SK-N-SH (cell line): ENCODE measurements at regions not wholly inside any gene's neighbourhood (a gene's known extent, or its start where the extent isn't known, plus 50 kb on each side); places are given as distances from the start of the nearest gene placed in this dataset.

Source experiments
- CHD2 ChIP-seq: fragments of 150-350 bp; IDR thresholded peaks from 2 replicates; pipeline ENCODE4 v1.6.1; 2018; ENCODE audit warnings: low read length; ENCODE audit not compliant: partially characterized antibody
- CTCF ChIP-seq: fragments of 200-600 bp; sonication (generic); IDR thresholded peaks from 2 replicates; pipeline ENCODE4 v1.6.1; 2017; ENCODE audit warnings: antibody characterized with exemption, mild to moderate bottlenecking, moderate library complexity
- EP300 ChIP-seq, 2 experiments: IDR thresholded peaks; 2 replicates each; pipeline versions ENCODE4 v1.4.0 to v1.6.1; 2012; ENCODE audit warnings: borderline replicate concordance in 1 of 2, low read depth in 1 of 2, low read length in 1 of 2
- GABPA ChIP-seq: IDR thresholded peaks from 2 replicates; pipeline ENCODE4 v1.4.0; 2012; ENCODE audit warnings: low read depth, mild to moderate bottlenecking
- MAX ChIP-seq: IDR thresholded peaks from 2 replicates; pipeline ENCODE4 v1.4.0; 2012; ENCODE audit warnings: low read depth
- POLR2AphosphoS5 ChIP-seq: IDR thresholded peaks from 2 replicates; pipeline ENCODE4 v1.6.1; 2012; ENCODE audit warnings: low read depth, low read length
- RAD21 ChIP-seq: IDR thresholded peaks from 2 replicates; pipeline ENCODE4 v1.6.1; 2012; ENCODE audit warnings: mild to moderate bottlenecking, low read length
- RCOR1 ChIP-seq: fragments of 150-350 bp; IDR thresholded peaks from 2 replicates; pipeline ENCODE4 v1.6.1; 2017; ENCODE audit warnings: antibody characterized with exemption, low read length
- REST ChIP-seq: IDR thresholded peaks from 2 replicates; pipeline ENCODE4 v1.6.1; 2012; ENCODE audit warnings: mild to moderate bottlenecking, low read depth, low read length, moderate library complexity
- RXRA ChIP-seq: IDR thresholded peaks from 2 replicates; pipeline ENCODE4 v1.4.0; 2012; ENCODE audit warnings: low read depth, mild to moderate bottlenecking, borderline replicate concordance
- SIN3A ChIP-seq: IDR thresholded peaks from 2 replicates; pipeline ENCODE4 v1.6.1; 2012; ENCODE audit warnings: low read depth, mild to moderate bottlenecking, low read length, moderate library complexity, borderline replicate concordance
- SMC3 ChIP-seq: IDR thresholded peaks from 2 replicates; pipeline ENCODE4 v1.6.1; 2012; ENCODE audit warnings: low read depth, low read length, improper control_type of control experiment
- YY1 ChIP-seq: IDR thresholded peaks from 2 replicates; pipeline ENCODE4 v1.4.0; 2012; ENCODE audit warnings: low read depth, mild to moderate bottlenecking
- ZBTB33 ChIP-seq: IDR thresholded peaks from 2 replicates; pipeline ENCODE4 v1.4.0; 2012; ENCODE audit warnings: low read depth, borderline replicate concordance

GRCh38 chr3:191802671-191803070 lies 341.7 kb downstream of the PYDC2 start:
- TF ChIP-seq CTCF (no peak), EP300 (IDR thresholded peaks at IDR 0.05; ENCODE audit: borderline replicate concordance in 1 of 2, low read depth in 1 of 2, low read length in 1 of 2) (no peak), MAX (no peak), GABPA (no peak), POLR2AphosphoS5 (no peak), SIN3A (no peak), ZBTB33 (no peak), RCOR1 (no peak), SMC3 (no peak), YY1 (no peak), CHD2 (no peak), RAD21 (no peak), REST (no peak), RXRA (no peak)
